ENCODE measurements at regions not wholly inside any gene's neighbourhood (a gene's known extent, or its start where the extent isn't known, plus 50 kb on each side); places are given as distances from the start of the nearest gene placed in this dataset.

GRCh38 chr15:45863881-45864580 lies 229.2 kb downstream of the SQOR start (continued):
- TF ChIP-seq, protein P1, sequence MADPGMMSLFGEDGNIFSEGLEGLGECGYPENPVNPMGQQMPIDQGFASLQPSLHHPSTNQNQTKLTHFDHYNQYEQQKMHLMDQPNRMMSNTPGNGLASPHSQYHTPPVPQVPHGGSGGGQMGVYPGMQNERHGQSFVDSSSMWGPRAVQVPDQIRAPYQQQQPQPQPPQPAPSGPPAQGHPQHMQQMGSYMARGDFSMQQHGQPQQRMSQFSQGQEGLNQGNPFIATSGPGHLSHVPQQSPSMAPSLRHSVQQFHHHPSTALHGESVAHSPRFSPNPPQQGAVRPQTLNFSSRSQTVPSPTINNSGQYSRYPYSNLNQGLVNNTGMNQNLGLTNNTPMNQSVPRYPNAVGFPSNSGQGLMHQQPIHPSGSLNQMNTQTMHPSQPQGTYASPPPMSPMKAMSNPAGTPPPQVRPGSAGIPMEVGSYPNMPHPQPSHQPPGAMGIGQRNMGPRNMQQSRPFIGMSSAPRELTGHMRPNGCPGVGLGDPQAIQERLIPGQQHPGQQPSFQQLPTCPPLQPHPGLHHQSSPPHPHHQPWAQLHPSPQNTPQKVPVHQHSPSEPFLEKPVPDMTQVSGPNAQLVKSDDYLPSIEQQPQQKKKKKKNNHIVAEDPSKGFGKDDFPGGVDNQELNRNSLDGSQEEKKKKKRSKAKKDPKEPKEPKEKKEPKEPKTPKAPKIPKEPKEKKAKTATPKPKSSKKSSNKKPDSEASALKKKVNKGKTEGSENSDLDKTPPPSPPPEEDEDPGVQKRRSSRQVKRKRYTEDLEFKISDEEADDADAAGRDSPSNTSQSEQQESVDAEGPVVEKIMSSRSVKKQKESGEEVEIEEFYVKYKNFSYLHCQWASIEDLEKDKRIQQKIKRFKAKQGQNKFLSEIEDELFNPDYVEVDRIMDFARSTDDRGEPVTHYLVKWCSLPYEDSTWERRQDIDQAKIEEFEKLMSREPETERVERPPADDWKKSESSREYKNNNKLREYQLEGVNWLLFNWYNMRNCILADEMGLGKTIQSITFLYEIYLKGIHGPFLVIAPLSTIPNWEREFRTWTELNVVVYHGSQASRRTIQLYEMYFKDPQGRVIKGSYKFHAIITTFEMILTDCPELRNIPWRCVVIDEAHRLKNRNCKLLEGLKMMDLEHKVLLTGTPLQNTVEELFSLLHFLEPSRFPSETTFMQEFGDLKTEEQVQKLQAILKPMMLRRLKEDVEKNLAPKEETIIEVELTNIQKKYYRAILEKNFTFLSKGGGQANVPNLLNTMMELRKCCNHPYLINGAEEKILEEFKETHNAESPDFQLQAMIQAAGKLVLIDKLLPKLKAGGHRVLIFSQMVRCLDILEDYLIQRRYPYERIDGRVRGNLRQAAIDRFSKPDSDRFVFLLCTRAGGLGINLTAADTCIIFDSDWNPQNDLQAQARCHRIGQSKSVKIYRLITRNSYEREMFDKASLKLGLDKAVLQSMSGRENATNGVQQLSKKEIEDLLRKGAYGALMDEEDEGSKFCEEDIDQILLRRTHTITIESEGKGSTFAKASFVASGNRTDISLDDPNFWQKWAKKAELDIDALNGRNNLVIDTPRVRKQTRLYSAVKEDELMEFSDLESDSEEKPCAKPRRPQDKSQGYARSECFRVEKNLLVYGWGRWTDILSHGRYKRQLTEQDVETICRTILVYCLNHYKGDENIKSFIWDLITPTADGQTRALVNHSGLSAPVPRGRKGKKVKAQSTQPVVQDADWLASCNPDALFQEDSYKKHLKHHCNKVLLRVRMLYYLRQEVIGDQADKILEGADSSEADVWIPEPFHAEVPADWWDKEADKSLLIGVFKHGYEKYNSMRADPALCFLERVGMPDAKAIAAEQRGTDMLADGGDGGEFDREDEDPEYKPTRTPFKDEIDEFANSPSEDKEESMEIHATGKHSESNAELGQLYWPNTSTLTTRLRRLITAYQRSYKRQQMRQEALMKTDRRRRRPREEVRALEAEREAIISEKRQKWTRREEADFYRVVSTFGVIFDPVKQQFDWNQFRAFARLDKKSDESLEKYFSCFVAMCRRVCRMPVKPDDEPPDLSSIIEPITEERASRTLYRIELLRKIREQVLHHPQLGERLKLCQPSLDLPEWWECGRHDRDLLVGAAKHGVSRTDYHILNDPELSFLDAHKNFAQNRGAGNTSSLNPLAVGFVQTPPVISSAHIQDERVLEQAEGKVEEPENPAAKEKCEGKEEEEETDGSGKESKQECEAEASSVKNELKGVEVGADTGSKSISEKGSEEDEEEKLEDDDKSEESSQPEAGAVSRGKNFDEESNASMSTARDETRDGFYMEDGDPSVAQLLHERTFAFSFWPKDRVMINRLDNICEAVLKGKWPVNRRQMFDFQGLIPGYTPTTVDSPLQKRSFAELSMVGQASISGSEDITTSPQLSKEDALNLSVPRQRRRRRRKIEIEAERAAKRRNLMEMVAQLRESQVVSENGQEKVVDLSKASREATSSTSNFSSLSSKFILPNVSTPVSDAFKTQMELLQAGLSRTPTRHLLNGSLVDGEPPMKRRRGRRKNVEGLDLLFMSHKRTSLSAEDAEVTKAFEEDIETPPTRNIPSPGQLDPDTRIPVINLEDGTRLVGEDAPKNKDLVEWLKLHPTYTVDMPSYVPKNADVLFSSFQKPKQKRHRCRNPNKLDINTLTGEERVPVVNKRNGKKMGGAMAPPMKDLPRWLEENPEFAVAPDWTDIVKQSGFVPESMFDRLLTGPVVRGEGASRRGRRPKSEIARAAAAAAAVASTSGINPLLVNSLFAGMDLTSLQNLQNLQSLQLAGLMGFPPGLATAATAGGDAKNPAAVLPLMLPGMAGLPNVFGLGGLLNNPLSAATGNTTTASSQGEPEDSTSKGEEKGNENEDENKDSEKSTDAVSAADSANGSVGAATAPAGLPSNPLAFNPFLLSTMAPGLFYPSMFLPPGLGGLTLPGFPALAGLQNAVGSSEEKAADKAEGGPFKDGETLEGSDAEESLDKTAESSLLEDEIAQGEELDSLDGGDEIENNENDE (IDR thresholded peaks at IDR 0.05; ENCODE audit: insufficient replicate concordance, low read length) = no peak
- TF ChIP-seq ATF2 (IDR thresholded peaks at IDR 0.05; ENCODE audit: low read length) (no peak), USF2 (IDR thresholded peaks at IDR 0.05; ENCODE audit: low read length) (no peak), MAFK (IDR thresholded peaks at IDR 0.05; ENCODE audit: low read depth, low read length) (no peak)

Data from H1 (cell line).